DOHH2 (cell line): ENCODE measurements at regions not wholly inside any gene's neighbourhood (a gene's known extent, or its start where the extent isn't known, plus 50 kb on each side); places are given as distances from the start of the nearest gene placed in this dataset.

Source experiments
- H3F3A ChIP-seq: fragments of 200-600 bp; sonication (generic), shearing (Covaris generic); 2 replicates; pipeline ENCODE4 v1.6.0; 2016; ENCODE audit warnings: antibody characterized with exemption, mild to moderate bottlenecking; ENCODE audit not compliant: control insufficient read depth, insufficient read depth
- H3K27ac ChIP-seq: fragments of 200-600 bp; sonication (generic); 2 replicates; pipeline ENCODE4 v1.5.1; 2014; ENCODE audit warnings: low read depth, mild to moderate bottlenecking, low read length, moderate library complexity
- H3K27me3 ChIP-seq: fragments of 200-600 bp; sonication (generic); 2 replicates; pipeline ENCODE4 v1.6.1; 2014; ENCODE audit warnings: mild to moderate bottlenecking, low read length, mixed read lengths; ENCODE audit not compliant: control insufficient read depth
- H3K36me3 ChIP-seq: fragments of 200-600 bp; sonication (generic); 2 replicates; pipeline ENCODE4 v1.6.1; 2014; ENCODE audit warnings: mild to moderate bottlenecking, low read length, moderate library complexity, mixed read lengths; ENCODE audit not compliant: control insufficient read depth
- H3K4me1 ChIP-seq: fragments of 200-600 bp; sonication (generic); 2 replicates; pipeline ENCODE4 v1.6.1; 2014; ENCODE audit warnings: mild to moderate bottlenecking, low read length, mixed read lengths; ENCODE audit not compliant: control insufficient read depth
- H3K4me2 ChIP-seq: fragments of 200-600 bp; sonication (generic); 2 replicates; pipeline ENCODE4 v1.6.0; 2014; ENCODE audit warnings: mild to moderate bottlenecking, low read length, moderate library complexity
- H3K4me3 ChIP-seq: fragments of 200-600 bp; sonication (generic); 2 replicates; pipeline ENCODE4 v1.5.1; 2014; ENCODE audit warnings: mild to moderate bottlenecking, low read length, mixed read lengths
- H3K79me2 ChIP-seq: fragments of 200-600 bp; sonication (generic); 2 replicates; pipeline ENCODE4 v1.6.1; 2014; ENCODE audit warnings: mild to moderate bottlenecking, low read length, mixed read lengths; ENCODE audit not compliant: control insufficient read depth
- H3K9me2 ChIP-seq: fragments of 200-600 bp; sonication (generic); replicated peaks from 2 replicates; pipeline ENCODE4 v1.6.1; 2014; ENCODE audit warnings: mild to moderate bottlenecking, low read length, mixed read lengths; ENCODE audit not compliant: control insufficient read depth
- H3K9me3 ChIP-seq: fragments of 200-600 bp; sonication (generic); 2 replicates; pipeline ENCODE4 v1.6.1; 2014; ENCODE audit warnings: antibody characterized with exemption, low read length, mixed read lengths; ENCODE audit not compliant: control insufficient read depth, insufficient read depth
- H4K20me1 ChIP-seq: fragments of 200-600 bp; sonication (generic); 2 replicates; pipeline ENCODE4 v1.6.0; 2014; ENCODE audit warnings: low read depth, mild to moderate bottlenecking, antibody characterized with exemption, low read length, moderate library complexity; ENCODE audit not compliant: control insufficient read depth, insufficient read depth
- CTCF ChIP-seq: fragments of 200-600 bp; sonication (generic); IDR thresholded peaks from one replicate; pipeline ENCODE4 v1.5.1; 2014; ENCODE audit warnings: antibody characterized with exemption, mild to moderate bottlenecking, low read depth, low read length; ENCODE audit not compliant: poor library complexity, severe bottlenecking
- EZH2phosphoT487 ChIP-seq: fragments of 200-600 bp; sonication (generic); IDR thresholded peaks from 2 replicates; pipeline ENCODE4 v1.6.1; 2017; ENCODE audit warnings: borderline replicate concordance, mild to moderate bottlenecking, antibody characterized with exemption, low read length, moderate library complexity, mixed read lengths

- no peak overlapping the region for H3K4me2 ChIP-seq
- no peak overlapping the region for H3K27ac ChIP-seq
- TF ChIP-seq EZH2phosphoT487 (no peak), CTCF (no peak)
Measured at GRCh38 chr12:91774434-91774921, 371.2 kb downstream of the BTG1 start.

GRCh38 chr12:91773749-91774429 is 371.8 kb downstream of the BTG1 start:
- H3K4me2 ChIP-seq: no peak overlapping the region
- H3K9me2 ChIP-seq: no peaks in the 10 kb centered on the region
- H3K36me3 ChIP-seq: no peaks in the 10 kb centered on the region
- no peaks in the 10 kb centered on the region for H3K27me3 ChIP-seq
- no peaks in the 10 kb centered on the region for H3K9me3 ChIP-seq
- H3F3A ChIP-seq: 0 out of 2 replicates have a peak, but pooled peaks cover 3% of the 10 kb centered on the region
- H3K4me3 ChIP-seq: no peak overlapping the region
- peaks cover 11% of the 10 kb centered on the region for H3K4me1 ChIP-seq
- TF ChIP-seq CTCF (no peak), EZH2phosphoT487 (no peak)
- no peaks in the 10 kb centered on the region for H4K20me1 ChIP-seq
- H3K27ac ChIP-seq: no peak overlapping the region
- no peaks in the 10 kb centered on the region for H3K79me2 ChIP-seq

More at GRCh38 chr12:91774434-91774921, 371.2 kb downstream of the BTG1 start:
- Histone ChIP-seq H4K20me1 (no peaks in the 10 kb centered on the region), H3K4me1 (peaks cover 16% of the 10 kb centered on the region), H3F3A (0 out of 2 replicates have a peak, but pooled peaks cover 3% of the 10 kb centered on the region), H3K27me3 (no peaks in the 10 kb centered on the region), H3K36me3 (no peaks in the 10 kb centered on the region), H3K9me2 (no peaks in the 10 kb centered on the region), H3K9me3 (no peaks in the 10 kb centered on the region), H3K4me3 (no peak overlapping the region), H3K79me2 (no peaks in the 10 kb centered on the region)

GRCh38 chr12:91772411-91772810 is 373.2 kb downstream of the BTG1 start:
- Histone ChIP-seq H3K4me2 (no peak overlapping the region), H3K27me3 (no peaks in the 10 kb centered on the region), H3K4me1 (no peaks in the 10 kb centered on the region), H4K20me1 (no peaks in the 10 kb centered on the region), H3K4me3 (no peak overlapping the region), H3K79me2 (no peaks in the 10 kb centered on the region), H3K27ac (no peak overlapping the region), H3K9me3 (no peaks in the 10 kb centered on the region), H3F3A (no peaks in the 10 kb centered on the region), H3K36me3 (no peaks in the 10 kb centered on the region), H3K9me2 (no peaks in the 10 kb centered on the region)
- TF ChIP-seq CTCF: no peak
- TF ChIP-seq EZH2phosphoT487: no peak
